ENCODE measurements at regions not wholly inside any gene's neighbourhood (a gene's known extent, or its start where the extent isn't known, plus 50 kb on each side); places are given as distances from the start of the nearest gene placed in this dataset.
A peak's percentile ranks its signal among the peaks of the same experiment; 100 is the strongest.

- DNase-seq (ENCODE audit: low read depth): no peak
Observed at GRCh38 chr6:166774770-166775169, 147.7 kb upstream of the RPS6KA2 start.

- no peak for DNase-seq (ENCODE audit: low read depth)
Observed at GRCh38 chr6:166774292-166774691, 147.2 kb upstream of the RPS6KA2 start.

GRCh38 chr6:166772518-166772917, 145.5 kb upstream of the RPS6KA2 start:
- no peak for DNase-seq (ENCODE audit: low read depth)

- DNase-seq (ENCODE audit: low read depth): no peak
Observed at GRCh38 chr6:166771701-166772100, 144.7 kb upstream of the RPS6KA2 start.

- no peak for DNase-seq (ENCODE audit: low read depth)
Observed at GRCh38 chr6:166770216-166771116, 143.4 kb upstream of the RPS6KA2 start.

- no peak for DNase-seq (ENCODE audit: low read depth)
Observed at GRCh38 chr6:166769648-166770047, 142.6 kb upstream of the RPS6KA2 start.

- DNase-seq (ENCODE audit: low read depth): no peak
Observed at GRCh38 chr6:166768761-166769160, 141.7 kb upstream of the RPS6KA2 start.

- DNase-seq (ENCODE audit: low read depth): no peak
Observed at GRCh38 chr6:166767230-166767629, 140.2 kb upstream of the RPS6KA2 start.

GRCh38 chr6:166766769-166767168, 139.7 kb upstream of the RPS6KA2 start:
- DNase-seq (ENCODE audit: low read depth): no peak

GRCh38 chr6:166765234-166765541, 138.1 kb upstream of the RPS6KA2 start:
- no peak for DNase-seq (ENCODE audit: low read depth)

GRCh38 chr6:166764473-166765233, 137.6 kb upstream of the RPS6KA2 start:
- no peak for DNase-seq (ENCODE audit: low read depth)

- no peak for DNase-seq (ENCODE audit: low read depth)
Observed at GRCh38 chr6:166763606-166764472, 136.8 kb upstream of the RPS6KA2 start.

GRCh38 chr6:166761801-166762200, 134.8 kb upstream of the RPS6KA2 start:
- DNase-seq (ENCODE audit: low read depth): no peak

- DNase-seq (ENCODE audit: low read depth): peak; percentile 46
Observed at GRCh38 chr6:166760288-166760687, 133.2 kb upstream of the RPS6KA2 start.

GRCh38 chr6:166758136-166758704, 131.2 kb upstream of the RPS6KA2 start:
- no peak for DNase-seq (ENCODE audit: low read depth)

GRCh38 chr6:166757232-166758135, 130.4 kb upstream of the RPS6KA2 start:
- no peak for DNase-seq (ENCODE audit: low read depth)

- DNase-seq (ENCODE audit: low read depth): no peak
Observed at GRCh38 chr6:166754218-166755030, 127.4 kb upstream of the RPS6KA2 start.

- DNase-seq (ENCODE audit: low read depth): no peak
Observed at GRCh38 chr6:166752928-166753721, 126.1 kb upstream of the RPS6KA2 start.

GRCh38 chr6:166752097-166752496, 125.0 kb upstream of the RPS6KA2 start:
- no peak for DNase-seq (ENCODE audit: low read depth)
